ENCODE measurements at regions not wholly inside any gene's neighbourhood (a gene's known extent, or its start where the extent isn't known, plus 50 kb on each side); places are given as distances from the start of the nearest gene placed in this dataset.
"Not testable (repeated sequence)": the region's sequence is repeated elsewhere in the genome, so short reads cannot be mapped to it uniquely, and the experiment has no call there.

GRCh38 chr15:92847841-92848240, 52.3 kb upstream of the CHD2 start:
- intact Hi-C loops (cut with DNase I), result no loop called here
- H3K4me3 ChIP-seq, result no peak overlapping the region
- ATAC-seq, result no peak
- H3K27me3 ChIP-seq, result no peaks in the 10 kb centered on the region
- H3K36me3 ChIP-seq, result no peaks in the 10 kb centered on the region
- peaks cover 22% of the 10 kb centered on the region for H3K4me1 ChIP-seq
- no peak for DNase-seq
- TF ChIP-seq CTCF (IDR thresholded peaks at IDR 0.05), result no peak
- no peak overlapping the region for H3K27ac ChIP-seq
- H3K9me3 ChIP-seq, result no peaks in the 10 kb centered on the region

DNA sequence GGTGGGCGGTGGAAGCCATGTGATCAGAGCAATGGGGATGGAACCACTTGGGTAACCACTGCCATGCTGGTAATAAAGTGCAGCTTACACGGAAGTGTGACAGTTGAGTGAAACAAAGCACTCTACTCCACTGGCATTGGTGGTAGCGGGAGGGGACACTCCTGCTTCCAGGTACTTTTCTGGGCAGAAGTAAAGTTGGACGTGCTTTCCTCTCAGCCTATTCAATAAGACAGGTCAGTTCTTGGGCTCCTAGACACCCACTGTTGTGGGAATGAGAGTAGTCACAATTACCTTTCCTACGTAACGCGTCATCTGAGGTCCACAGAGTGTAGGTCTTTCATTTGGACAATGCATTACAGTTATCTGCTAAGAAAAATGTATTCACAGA, 51.7 kb upstream of the CHD2 start:
- Histone ChIP-seq H3K27me3 (no peaks in the 10 kb centered on the region), H3K9me3 (no peaks in the 10 kb centered on the region), H3K4me1 (peaks cover 22% of the 10 kb centered on the region), H3K36me3 (no peaks in the 10 kb centered on the region), H3K4me3 (no peak overlapping the region), H3K27ac (no peak overlapping the region)
- ATAC-seq, result no peak
- TF ChIP-seq CTCF (IDR thresholded peaks at IDR 0.05), result no peak
- intact Hi-C loops (cut with DNase I), result no loop called here
- no peak for DNase-seq

GRCh38 chr15:92848852-92849598, 51.1 kb upstream of the CHD2 start:
- Histone ChIP-seq H3K9me3 (no peaks in the 10 kb centered on the region), H3K27ac (no peak overlapping the region), H3K27me3 (no peaks in the 10 kb centered on the region), H3K4me1 (peaks cover 22% of the 10 kb centered on the region), H3K4me3 (no peak overlapping the region), H3K36me3 (no peaks in the 10 kb centered on the region)
- TF ChIP-seq CTCF (IDR thresholded peaks at IDR 0.05), result no peak
- ATAC-seq (peak; percentile 51), DNase-seq (no peak)
- intact Hi-C loops (cut with DNase I), result no loop called here

DNA sequence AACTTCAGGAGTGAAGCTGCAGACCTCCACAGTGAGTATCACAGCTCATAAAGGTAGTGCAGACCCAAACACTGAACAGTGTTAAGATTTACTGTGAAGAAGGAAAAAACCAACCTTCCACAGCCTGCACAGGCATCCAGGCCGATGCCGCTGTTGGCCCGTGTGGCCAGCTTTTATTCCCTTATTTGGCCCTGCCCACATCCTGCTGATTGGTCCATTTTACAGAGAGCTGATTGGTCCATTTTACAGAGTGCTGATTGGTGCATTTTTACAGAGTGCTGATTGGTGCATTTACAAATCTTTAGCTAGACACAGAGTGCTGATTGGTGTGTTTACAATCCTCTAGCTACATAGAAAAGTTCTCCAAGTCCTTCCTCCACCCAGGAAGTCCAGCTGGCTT, 49.9 kb upstream of the CHD2 start:
- H3K27ac ChIP-seq; ATAC-seq; H3K36me3 ChIP-seq; H3K4me3 ChIP-seq; DNase-seq; H3K9me3 ChIP-seq; intact Hi-C loops (cut with DNase I); H3K27me3 ChIP-seq: not testable (repeated sequence)
- peaks cover 15% of the 10 kb centered on the region for H3K4me1 ChIP-seq

Measured in upper lobe of right lung (tissue), 1 donor.